GM19468 (cell line): ENCODE measurements at regions not wholly inside any gene's neighbourhood (a gene's known extent, or its start where the extent isn't known, plus 50 kb on each side); places are given as distances from the start of the nearest gene placed in this dataset.
"Not testable (repeated sequence)": the region's sequence is repeated elsewhere in the genome, so short reads cannot be mapped to it uniquely, and the experiment has no call there.

Source experiments
- ATAC-seq: cut with Tn5 transposase; IDR thresholded peaks from one replicate; pipeline ENCODE4 v1.9.1; 2021; ENCODE audit warnings: mild to moderate bottlenecking, moderate library complexity, moderate number of reproducible peaks; ENCODE audit not compliant: unreplicated experiment; ENCODE audit errors: extremely low read depth

- no peak for ATAC-seq
Observed at GRCh38 chr3:180403156-180403555, 198.8 kb upstream of the TTC14 start.

GRCh38 chr3:180408654-180409053, 193.3 kb upstream of the TTC14 start:
- no peak for ATAC-seq

GRCh38 chr3:180409170-180409569, 192.8 kb upstream of the TTC14 start:
- ATAC-seq = no peak

- no peak for ATAC-seq
Observed at GRCh38 chr3:180409883-180410282, 192.1 kb upstream of the TTC14 start.

- ATAC-seq = no peak
Observed at GRCh38 chr3:180414157-180414556, 187.8 kb upstream of the TTC14 start.

GRCh38 chr3:180416111-180416594, 185.8 kb upstream of the TTC14 start:
- ATAC-seq = peak; percentile 28

GRCh38 chr3:180417241-180417640, 184.7 kb upstream of the TTC14 start:
- no peak for ATAC-seq

GRCh38 chr3:180420016-180420415, 181.9 kb upstream of the TTC14 start:
- ATAC-seq = no peak

- no peak for ATAC-seq
Observed at GRCh38 chr3:180420804-180421203, 181.2 kb upstream of the TTC14 start.

- ATAC-seq = no peak
Observed at GRCh38 chr3:180421221-180421620, 180.7 kb upstream of the TTC14 start.

GRCh38 chr3:180421721-180422120, 180.2 kb upstream of the TTC14 start:
- no peak for ATAC-seq

GRCh38 chr3:180424305-180424704, 177.7 kb upstream of the TTC14 start:
- ATAC-seq = not testable (repeated sequence)

GRCh38 chr3:180430896-180431295, 171.1 kb upstream of the TTC14 start:
- ATAC-seq = no peak

GRCh38 chr3:180433152-180433551, 168.8 kb upstream of the TTC14 start:
- ATAC-seq = no peak

- no peak for ATAC-seq
Observed at GRCh38 chr3:180447136-180447535, 154.8 kb upstream of the TTC14 start.

GRCh38 chr3:180448407-180448806, 153.6 kb upstream of the TTC14 start:
- not testable (repeated sequence) for ATAC-seq

- ATAC-seq = no peak
Observed at GRCh38 chr3:180457225-180457624, 144.7 kb upstream of the TTC14 start.

GRCh38 chr3:180466401-180467011, 135.5 kb upstream of the TTC14 start:
- ATAC-seq = no peak

- no peak for ATAC-seq
Observed at GRCh38 chr3:180467177-180467576, 134.8 kb upstream of the TTC14 start.

GRCh38 chr3:180469149-180469548, 132.8 kb upstream of the TTC14 start:
- ATAC-seq = no peak

GRCh38 chr3:180478695-180479094, 123.3 kb upstream of the TTC14 start:
- ATAC-seq = no peak

- ATAC-seq = no peak
Observed at GRCh38 chr3:180492047-180492446, 109.9 kb upstream of the TTC14 start.
